ENCODE measurements at regions not wholly inside any gene's neighbourhood (a gene's known extent, or its start where the extent isn't known, plus 50 kb on each side); places are given as distances from the start of the nearest gene placed in this dataset.

GRCh38 chr5:133736512-133736911, 124.2 kb upstream of the FSTL4 start:
- in situ Hi-C loops (cut with MboI; ENCODE audit: low sequenced_read_pairs, unreplicated experiment): no loop called here
- DNase-seq (ENCODE audit: low spot score): no peak
- TF ChIP-seq CTCF (IDR thresholded peaks at IDR 0.05; ENCODE audit: borderline replicate concordance, control extremely low read depth, extremely low read depth, insufficient read depth, missing control alignments): no peak

- no peak for TF ChIP-seq CTCF (IDR thresholded peaks at IDR 0.05; ENCODE audit: borderline replicate concordance, control extremely low read depth, extremely low read depth, insufficient read depth, missing control alignments)
- in situ Hi-C loops (cut with MboI; ENCODE audit: low sequenced_read_pairs, unreplicated experiment): no loop called here
- no peak for DNase-seq (ENCODE audit: low spot score)
Observed at GRCh38 chr5:133735346-133735745, 123.0 kb upstream of the FSTL4 start.

- no peak for TF ChIP-seq CTCF (IDR thresholded peaks at IDR 0.05; ENCODE audit: borderline replicate concordance, control extremely low read depth, extremely low read depth, insufficient read depth, missing control alignments)
- in situ Hi-C loops (cut with MboI; ENCODE audit: low sequenced_read_pairs, unreplicated experiment): no loop called here
- no peak for DNase-seq (ENCODE audit: low spot score)
Observed at GRCh38 chr5:133734916-133735315, 122.6 kb upstream of the FSTL4 start.

- in situ Hi-C loops (cut with MboI; ENCODE audit: low sequenced_read_pairs, unreplicated experiment): no loop called here
- no peak for TF ChIP-seq CTCF (IDR thresholded peaks at IDR 0.05; ENCODE audit: borderline replicate concordance, control extremely low read depth, extremely low read depth, insufficient read depth, missing control alignments)
- no peak for DNase-seq (ENCODE audit: low spot score)
Observed at GRCh38 chr5:133732536-133732935, 120.2 kb upstream of the FSTL4 start.

GRCh38 chr5:133731951-133732350, 119.6 kb upstream of the FSTL4 start:
- TF ChIP-seq CTCF (IDR thresholded peaks at IDR 0.05; ENCODE audit: borderline replicate concordance, control extremely low read depth, extremely low read depth, insufficient read depth, missing control alignments): no peak
- DNase-seq (ENCODE audit: low spot score): no peak
- in situ Hi-C loops (cut with MboI; ENCODE audit: low sequenced_read_pairs, unreplicated experiment): no loop called here

- DNase-seq (ENCODE audit: low spot score): no peak
- in situ Hi-C loops (cut with MboI; ENCODE audit: low sequenced_read_pairs, unreplicated experiment): no loop called here
- no peak for TF ChIP-seq CTCF (IDR thresholded peaks at IDR 0.05; ENCODE audit: borderline replicate concordance, control extremely low read depth, extremely low read depth, insufficient read depth, missing control alignments)
Observed at GRCh38 chr5:133730866-133731265, 118.5 kb upstream of the FSTL4 start.

DNA sequence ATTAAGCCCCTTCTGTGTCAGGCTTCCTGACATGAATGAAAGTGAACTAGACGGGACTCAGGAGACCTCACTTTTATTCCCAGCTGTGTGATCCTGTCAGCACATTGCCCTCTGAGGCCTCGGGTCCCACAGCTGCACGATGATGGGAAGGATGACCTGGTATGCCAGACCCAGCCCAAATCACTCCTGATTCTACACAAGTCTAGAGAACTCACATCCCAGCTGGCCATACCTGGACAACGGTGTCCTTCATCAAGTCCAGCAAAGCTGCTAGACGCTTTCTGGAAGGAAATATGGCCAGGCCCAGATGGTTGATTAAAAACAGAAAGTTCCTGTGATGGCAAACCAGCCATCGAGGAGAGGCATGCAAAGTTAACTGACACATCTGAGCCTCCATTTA, 118.0 kb upstream of the FSTL4 start:
- no peak for TF ChIP-seq CTCF (IDR thresholded peaks at IDR 0.05; ENCODE audit: borderline replicate concordance, control extremely low read depth, extremely low read depth, insufficient read depth, missing control alignments)
- no peak for DNase-seq (ENCODE audit: low spot score)
- in situ Hi-C loops (cut with MboI; ENCODE audit: low sequenced_read_pairs, unreplicated experiment): no loop called here

Measured in GM13976 (cell line).